ENCODE measurements at regions not wholly inside any gene's neighbourhood (a gene's known extent, or its start where the extent isn't known, plus 50 kb on each side); places are given as distances from the start of the nearest gene placed in this dataset.
A peak's percentile ranks its signal among the peaks of the same experiment; 100 is the strongest.

DNA sequence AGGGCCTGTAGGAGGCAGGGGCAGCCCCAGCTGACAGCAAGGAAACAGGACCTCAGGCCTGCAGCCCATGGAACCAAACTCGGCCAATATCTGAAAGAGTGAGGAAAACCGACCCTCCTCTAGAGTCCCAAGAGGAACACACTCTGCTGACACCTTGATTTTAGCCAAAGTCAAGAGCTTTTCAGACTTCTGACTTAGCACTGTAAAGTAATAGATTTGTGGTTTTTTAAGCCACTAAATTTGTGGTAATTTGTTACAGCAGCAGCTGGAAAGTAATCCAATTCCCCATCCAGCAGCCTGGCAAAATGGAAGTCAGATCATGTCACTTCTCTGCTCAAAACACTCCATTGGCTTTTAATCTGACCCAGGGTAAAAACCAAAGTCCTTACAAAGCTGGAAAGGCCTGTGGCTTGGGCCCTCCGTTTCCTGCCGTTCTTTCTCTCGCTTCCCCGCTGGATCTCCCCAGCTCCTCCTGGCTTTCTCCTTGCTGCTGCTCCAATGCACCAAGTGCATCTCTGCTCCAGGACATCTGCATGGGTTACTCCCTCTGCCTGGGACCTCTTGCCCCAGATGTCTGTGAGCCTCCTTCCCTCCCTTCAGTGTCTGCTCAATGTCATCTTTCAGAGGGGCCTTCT, 79.0 kb downstream of the C5orf15 start:
- H3K4me1 ChIP-seq: no peaks in the 10 kb centered on the region
- no peaks in the 10 kb centered on the region for H3K36me3 ChIP-seq
- peak in 1 of 3 donors; percentile 8 for DNase-seq
- no peak overlapping the region for H3K4me3 ChIP-seq
- no peaks in the 10 kb centered on the region for H3K27me3 ChIP-seq
- no peak overlapping the region for H3K27ac ChIP-seq
- TF ChIP-seq CTCF (IDR thresholded peaks at IDR 0.05) (no peak), POLR2A (IDR thresholded peaks at IDR 0.05) (no peak)
- no peaks in the 10 kb centered on the region for H3K9me3 ChIP-seq

- no peak for TF ChIP-seq CTCF (IDR thresholded peaks at IDR 0.05)
- TF ChIP-seq POLR2A (IDR thresholded peaks at IDR 0.05): no peak
- no peak overlapping the region for H3K27ac ChIP-seq
- no peak for DNase-seq
- no peak overlapping the region for H3K4me3 ChIP-seq
- no peaks in the 10 kb centered on the region for H3K36me3 ChIP-seq
- no peaks in the 10 kb centered on the region for H3K27me3 ChIP-seq
- H3K4me1 ChIP-seq: no peaks in the 10 kb centered on the region
- H3K9me3 ChIP-seq: no peaks in the 10 kb centered on the region
These were observed 79.8 kb downstream of the C5orf15 start for GRCh38 chr5:133888625-133888991.

DNA sequence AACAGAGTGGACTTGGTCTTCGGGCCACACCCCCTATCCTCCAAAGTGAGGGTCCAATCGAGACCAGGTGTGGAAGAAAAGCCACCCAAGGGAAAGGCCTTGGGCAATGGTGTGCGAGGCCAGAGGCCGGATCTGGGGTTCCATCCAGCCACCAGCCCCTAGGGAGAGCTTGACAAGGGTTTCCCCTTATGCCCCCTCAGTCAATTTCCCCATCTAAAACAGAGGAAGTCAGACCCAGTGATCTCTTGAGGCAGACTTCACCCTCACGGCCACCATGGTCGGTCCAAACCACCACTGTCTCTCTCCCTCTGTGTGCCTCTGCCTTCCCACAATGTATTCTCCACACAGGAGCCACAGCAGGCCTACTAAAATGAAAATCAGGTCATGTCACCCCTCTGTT, 82.9 kb downstream of the C5orf15 start:
- peak in 1 of 3 donors; percentile 19 for DNase-seq
- Histone ChIP-seq H3K4me1 (no peaks in the 10 kb centered on the region), H3K27ac (no peak overlapping the region)

DNA sequence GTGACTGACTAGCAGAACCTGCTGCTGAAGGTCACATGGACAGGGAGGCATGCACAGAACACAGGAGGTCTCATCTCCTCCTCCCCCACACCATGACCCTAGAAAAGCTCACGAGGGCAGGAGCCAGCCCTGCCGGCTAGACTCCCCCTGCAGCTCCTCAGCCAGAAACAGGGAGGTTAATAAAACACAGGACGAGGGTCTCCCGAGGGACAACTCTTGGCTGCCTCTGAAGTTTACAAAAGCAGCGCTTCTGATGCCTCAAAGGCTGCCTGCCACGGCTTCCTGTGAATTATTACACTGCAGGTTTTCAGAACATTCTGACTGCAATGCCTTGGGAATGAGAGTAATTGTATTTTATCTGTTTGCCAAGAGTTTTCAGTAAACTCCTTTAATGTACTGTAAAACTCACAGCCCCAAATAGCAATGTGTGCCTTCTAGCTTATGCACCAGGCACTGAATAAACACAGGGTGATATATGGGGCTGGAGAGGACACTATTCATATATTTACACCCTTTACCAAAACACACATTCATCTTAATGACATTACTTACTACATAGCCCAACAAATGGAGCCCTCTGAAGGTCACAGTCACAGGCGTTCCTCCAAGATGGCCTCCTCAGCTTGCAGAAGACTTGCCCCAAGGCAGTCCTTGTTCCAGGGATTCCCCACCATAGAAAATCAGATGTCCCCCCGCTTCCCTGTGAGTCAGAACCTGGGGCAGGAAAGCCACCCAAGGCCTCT, 83.7 kb downstream of the C5orf15 start:
- no peak overlapping the region for H3K27ac ChIP-seq
- no peaks in the 10 kb centered on the region for H3K36me3 ChIP-seq
- H3K4me1 ChIP-seq: no peaks in the 10 kb centered on the region
- TF ChIP-seq POLR2A (IDR thresholded peaks at IDR 0.05) (no peak), CTCF (IDR thresholded peaks at IDR 0.05) (no peak)
- H3K9me3 ChIP-seq: no peaks in the 10 kb centered on the region
- peak in 1 of 3 donors; percentile 14 for DNase-seq
- H3K4me3 ChIP-seq: no peak overlapping the region
- H3K27me3 ChIP-seq: no peaks in the 10 kb centered on the region

More for the DNA sequence above, 82.9 kb downstream of the C5orf15 start:
- H3K27me3 ChIP-seq: no peaks in the 10 kb centered on the region
- no peak for TF ChIP-seq POLR2A (IDR thresholded peaks at IDR 0.05)
- TF ChIP-seq CTCF (IDR thresholded peaks at IDR 0.05): no peak
- H3K4me3 ChIP-seq: no peak overlapping the region
- no peaks in the 10 kb centered on the region for H3K36me3 ChIP-seq
- no peaks in the 10 kb centered on the region for H3K9me3 ChIP-seq

GRCh38 chr5:133883916-133884315, 84.5 kb downstream of the C5orf15 start:
- Histone ChIP-seq H3K27ac (no peak overlapping the region), H3K27me3 (no peaks in the 10 kb centered on the region), H3K4me3 (no peak overlapping the region), H3K4me1 (no peaks in the 10 kb centered on the region), H3K36me3 (no peaks in the 10 kb centered on the region), H3K9me3 (no peaks in the 10 kb centered on the region)
- DNase-seq: peak in 1 of 3 donors; percentile 37
- no peak for TF ChIP-seq POLR2A (IDR thresholded peaks at IDR 0.05)
- TF ChIP-seq CTCF (IDR thresholded peaks at IDR 0.05): no peak
